Heart left ventricle (tissue), 13 donors: ENCODE measurements at regions not wholly inside any gene's neighbourhood (a gene's known extent, or its start where the extent isn't known, plus 50 kb on each side); places are given as distances from the start of the nearest gene placed in this dataset.

ENCODE experiments used
- POLR2A ChIP-seq, 2 donors: fragments of 450-650 bp; IDR thresholded peaks; one replicate each; pipeline ENCODE4 v1.6.1; 2017; ENCODE audit warnings: antibody characterized with exemption in 2 of 2, mild to moderate bottlenecking in 2 of 2, moderate library complexity in 2 of 2
- TF ChIP-seq, protein P1 (sequence below), 12 donors: fragments of 200-600 bp; sonication (generic) in 4 of 12; IDR thresholded peaks; one replicate each; pipeline versions ENCODE4 v1.5.0 to v1.8.0; 2018 to 2022; ENCODE audit warnings: antibody characterized with exemption in 12 of 12, mild to moderate bottlenecking in 5 of 12
- donor health status: ischemic (EF 13 %, LVEDD 7.1; RV severe dilation, severe dysfunction).
- donor health status: DM: no; HTN: yes; CAD: no.
- donor health status: DM: no; HTN: no; CAD: no.
- donor health status: ischemic (EF 25% LVEDD 6.9; RV normal size, moderate dysfunction).
- donor health status: ischemic (EF 25% LVEDD 5.7; RV mildly dilated, moderate dysfunction).
- donor health status: ischemic (EF 35%, LVEDD 5.7; RV mildly dilated, moderate dysfunction).
- donor health status: nonischemic (EF 11% LVEDD 7.7; RV severe dilation, severe dysfunction).
- donor health status: DM: yes; HTN: yes; CAD: no.
- donor health status: PGD.
- donor health status: ischemic (EF 29% LVEDD 5.4; RV normal size, mild dysfunction).
- donor health status: nonischemic (EF 23%, LVEDD 6.1; RV moderate dilation, normal function).

GRCh38 chr7:21041252-21041651 is 254.6 kb upstream of the SP8 start:
- TF ChIP-seq, protein P1, sequence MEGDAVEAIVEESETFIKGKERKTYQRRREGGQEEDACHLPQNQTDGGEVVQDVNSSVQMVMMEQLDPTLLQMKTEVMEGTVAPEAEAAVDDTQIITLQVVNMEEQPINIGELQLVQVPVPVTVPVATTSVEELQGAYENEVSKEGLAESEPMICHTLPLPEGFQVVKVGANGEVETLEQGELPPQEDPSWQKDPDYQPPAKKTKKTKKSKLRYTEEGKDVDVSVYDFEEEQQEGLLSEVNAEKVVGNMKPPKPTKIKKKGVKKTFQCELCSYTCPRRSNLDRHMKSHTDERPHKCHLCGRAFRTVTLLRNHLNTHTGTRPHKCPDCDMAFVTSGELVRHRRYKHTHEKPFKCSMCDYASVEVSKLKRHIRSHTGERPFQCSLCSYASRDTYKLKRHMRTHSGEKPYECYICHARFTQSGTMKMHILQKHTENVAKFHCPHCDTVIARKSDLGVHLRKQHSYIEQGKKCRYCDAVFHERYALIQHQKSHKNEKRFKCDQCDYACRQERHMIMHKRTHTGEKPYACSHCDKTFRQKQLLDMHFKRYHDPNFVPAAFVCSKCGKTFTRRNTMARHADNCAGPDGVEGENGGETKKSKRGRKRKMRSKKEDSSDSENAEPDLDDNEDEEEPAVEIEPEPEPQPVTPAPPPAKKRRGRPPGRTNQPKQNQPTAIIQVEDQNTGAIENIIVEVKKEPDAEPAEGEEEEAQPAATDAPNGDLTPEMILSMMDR (IDR thresholded peaks at IDR 0.05): no peak
- TF ChIP-seq POLR2A (IDR thresholded peaks at IDR 0.05): no peak
